Stimulated activated CD8-positive, alpha-beta memory T cell treated with anti-CD3 and anti-CD28 coated beads, Interleukin-12 subunit alpha, Interleukin-12 subunit beta, amount 100 ng/mL, for 4 hours (primary cell): ENCODE measurements at regions not wholly inside any gene's neighbourhood (a gene's known extent, or its start where the extent isn't known, plus 50 kb on each side); places are given as distances from the start of the nearest gene placed in this dataset.

Source experiments
- DNase-seq: peaks from one replicate; pipeline ENCODE4 v3.0.0-alpha.2; 2020; ENCODE audit warnings: low read depth

DNA sequence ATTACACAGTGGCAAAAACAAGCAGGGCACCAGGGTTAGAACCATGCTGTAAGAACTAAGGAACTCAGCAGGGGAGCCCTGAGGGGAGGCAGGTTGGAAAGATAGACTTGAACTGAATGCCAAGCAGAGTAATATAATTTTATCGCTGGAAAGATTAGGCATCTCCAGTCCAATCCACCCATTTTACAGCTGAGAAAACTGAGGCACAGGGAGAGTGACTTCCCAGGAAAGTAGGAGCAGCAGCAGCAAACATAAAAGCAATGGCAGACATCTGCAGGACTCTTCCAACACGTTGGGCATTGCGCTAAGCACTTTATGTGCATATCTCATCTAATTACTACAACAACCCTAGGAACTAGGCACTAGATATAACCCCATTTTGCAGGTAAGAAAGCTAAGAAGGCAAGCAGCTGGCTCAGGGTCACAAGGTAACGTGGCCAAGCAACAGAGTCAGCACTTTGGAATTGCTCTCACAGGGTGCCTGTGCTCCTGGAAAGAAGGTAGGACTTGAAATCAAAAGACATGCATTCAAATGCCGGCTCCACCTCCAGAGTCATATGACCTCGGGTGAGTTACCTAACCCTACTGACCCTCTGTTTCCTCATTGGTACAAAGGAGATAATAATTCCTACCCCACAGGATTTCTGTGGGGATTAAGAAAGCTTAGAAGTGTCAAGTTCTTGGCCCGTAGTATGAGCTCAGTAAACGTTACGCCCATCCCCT is 215.3 kb downstream of the BARX2 start:
- no peak for DNase-seq

DNA sequence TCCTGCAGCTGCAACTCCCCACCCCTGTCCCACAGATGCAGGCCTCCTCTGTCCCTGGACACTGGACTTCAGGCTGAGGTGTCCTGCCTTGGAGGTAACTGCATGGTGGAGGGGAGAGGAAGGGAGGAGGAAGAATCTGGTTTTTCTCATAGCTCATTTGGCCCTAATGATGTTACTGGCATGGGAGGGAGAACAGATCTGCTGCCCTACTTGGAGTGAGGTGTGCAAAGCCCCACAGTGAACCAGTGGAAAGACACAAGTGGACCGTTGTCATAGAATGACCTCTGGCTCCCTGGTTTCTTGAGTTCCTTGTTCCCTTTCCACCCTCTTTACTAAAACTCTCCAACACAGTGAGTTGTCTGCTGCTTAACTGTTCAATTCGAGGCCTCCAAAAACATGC is 215.9 kb downstream of the BARX2 start:
- no peak for DNase-seq

DNA sequence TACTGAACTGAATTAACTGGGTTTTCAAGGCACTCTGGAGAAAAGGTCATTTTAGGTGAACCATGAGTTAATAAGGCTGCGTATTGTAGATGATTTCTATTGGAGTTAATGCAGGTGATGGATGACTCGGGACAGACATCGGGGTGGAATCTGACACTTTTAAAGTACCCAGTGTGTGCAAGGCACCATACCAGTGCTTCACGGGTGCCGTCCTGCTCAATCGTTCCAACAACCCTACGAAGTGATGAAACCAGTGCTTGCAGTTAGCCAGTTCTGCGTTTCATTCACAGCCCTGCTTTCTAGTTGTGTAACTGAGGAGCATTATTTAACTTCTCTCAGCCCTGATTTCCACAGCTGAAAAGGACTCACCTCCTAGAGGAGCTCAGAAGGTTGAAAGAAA is 216.5 kb downstream of the BARX2 start:
- DNase-seq, result no peak

DNA sequence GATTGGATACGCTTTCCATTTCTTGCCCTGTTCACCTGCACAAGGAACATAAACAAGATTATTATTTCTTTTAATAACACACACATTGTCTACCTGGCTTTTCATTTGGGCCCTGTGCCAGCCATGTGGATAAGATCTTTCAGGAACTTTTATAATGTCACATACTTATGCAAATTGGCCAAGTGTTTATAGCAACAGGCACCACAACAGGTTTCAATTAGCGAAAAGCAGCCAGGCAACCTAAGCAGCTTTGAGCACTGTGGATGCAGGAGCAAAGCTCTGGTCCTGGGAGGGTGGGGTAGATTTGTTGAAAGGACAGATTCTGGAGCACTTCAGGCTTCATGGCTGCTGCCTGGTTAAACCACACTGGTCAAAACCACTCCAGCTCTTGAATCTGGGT is 217.4 kb downstream of the BARX2 start:
- DNase-seq, result no peak

DNA sequence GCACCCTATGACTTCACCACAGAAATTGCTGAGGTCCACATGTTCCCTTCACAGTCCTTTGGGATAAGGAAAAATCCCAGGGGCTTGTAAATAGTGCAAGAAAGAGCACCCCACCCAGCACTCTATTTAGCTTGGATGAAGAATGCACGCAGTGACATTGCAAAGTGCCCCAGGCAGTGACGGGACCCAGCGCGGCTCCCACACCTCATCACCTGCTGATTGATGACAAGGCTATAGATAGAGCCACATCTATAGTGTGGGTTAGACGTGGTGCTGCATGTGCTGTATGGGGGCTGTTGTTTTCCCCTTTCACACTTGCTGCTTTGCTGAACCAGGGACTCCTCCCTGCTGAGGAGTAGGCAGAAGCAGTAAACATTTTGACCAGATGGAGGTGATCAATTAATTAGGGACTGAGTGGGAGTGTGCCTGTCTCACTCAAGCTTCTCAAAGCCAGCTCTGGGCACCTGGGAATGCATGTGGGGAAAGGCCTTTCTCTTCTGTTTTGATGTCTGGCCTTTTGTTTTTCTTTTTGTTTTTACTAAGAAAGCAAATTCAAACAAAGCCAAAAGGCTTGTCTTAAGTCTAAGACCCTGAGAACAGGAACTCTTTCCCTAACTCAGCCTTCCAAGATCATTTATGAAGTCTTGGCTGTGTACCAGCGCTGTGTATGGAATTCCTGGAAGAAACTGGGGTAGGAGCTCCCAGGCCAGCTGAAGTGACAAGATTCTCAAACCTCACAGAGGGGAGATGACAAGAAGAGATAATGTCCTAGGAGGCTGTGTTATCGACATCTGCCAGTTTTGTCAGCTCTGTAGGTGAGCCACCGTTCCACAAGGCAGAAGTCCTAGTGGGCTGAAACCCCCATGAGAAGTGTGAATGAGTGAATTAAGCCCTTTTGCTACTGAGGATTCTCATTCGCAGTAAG is 219.7 kb downstream of the BARX2 start:
- DNase-seq, result no peak

DNA sequence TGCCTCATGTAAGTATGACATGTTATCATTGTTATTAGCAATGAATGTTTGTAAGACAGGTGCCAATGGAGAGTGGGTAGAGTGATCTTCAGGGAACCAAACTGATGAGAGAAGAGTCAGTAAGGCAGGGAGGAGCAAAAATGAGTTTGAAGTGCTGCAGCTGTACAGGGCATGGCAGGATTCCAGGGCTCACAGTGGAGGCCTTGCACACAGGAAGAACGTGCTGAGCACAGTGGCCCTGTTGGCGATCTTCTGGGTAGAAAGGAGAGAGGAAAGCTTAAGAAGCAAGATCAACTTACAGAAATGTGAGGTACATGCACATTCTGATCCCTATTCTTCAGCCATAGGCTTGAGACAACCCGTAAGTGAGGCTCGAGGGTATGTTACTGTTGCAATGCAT is 219.3 kb upstream of the TMEM45B start:
- no peak for DNase-seq

DNA sequence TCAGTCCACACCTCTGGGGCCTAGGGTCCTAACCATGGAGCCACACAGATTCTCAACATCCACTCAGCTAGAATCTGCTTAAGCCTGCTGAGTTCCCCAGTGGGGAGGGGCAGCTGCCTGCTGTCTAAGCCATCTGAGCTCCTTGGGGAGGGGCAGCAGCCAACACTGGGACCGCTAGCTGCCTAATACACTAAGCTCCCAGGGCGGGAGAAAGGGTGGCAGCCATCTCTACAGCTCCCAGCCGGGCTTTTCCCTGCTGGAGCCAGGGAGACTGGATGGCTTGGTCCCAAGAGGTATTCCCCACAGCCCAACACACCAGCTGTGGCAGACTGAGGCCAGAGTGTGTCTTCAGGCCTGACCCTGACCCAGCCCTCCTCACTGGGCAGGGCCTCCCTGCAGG is 217.3 kb upstream of the TMEM45B start:
- no peak for DNase-seq

DNA sequence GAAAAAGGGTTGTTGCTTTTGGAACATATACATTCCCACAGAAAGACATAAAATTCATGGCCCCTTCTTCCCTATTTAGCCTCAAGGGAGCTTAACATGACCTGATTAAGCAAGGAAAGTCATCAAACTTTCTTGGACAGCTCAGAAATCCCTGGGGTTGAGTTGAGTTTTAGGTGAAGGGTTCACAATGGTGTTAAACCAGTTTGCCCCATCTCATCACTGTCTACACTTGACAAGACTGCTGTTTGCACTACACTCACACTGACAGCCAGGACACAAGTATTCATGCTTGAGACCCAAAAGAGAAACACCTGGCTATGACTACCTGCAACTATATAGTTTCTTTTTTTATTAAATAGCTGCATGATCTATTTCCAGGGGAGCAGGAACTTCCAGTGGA is 209.8 kb upstream of the TMEM45B start:
- DNase-seq, result no peak

DNA sequence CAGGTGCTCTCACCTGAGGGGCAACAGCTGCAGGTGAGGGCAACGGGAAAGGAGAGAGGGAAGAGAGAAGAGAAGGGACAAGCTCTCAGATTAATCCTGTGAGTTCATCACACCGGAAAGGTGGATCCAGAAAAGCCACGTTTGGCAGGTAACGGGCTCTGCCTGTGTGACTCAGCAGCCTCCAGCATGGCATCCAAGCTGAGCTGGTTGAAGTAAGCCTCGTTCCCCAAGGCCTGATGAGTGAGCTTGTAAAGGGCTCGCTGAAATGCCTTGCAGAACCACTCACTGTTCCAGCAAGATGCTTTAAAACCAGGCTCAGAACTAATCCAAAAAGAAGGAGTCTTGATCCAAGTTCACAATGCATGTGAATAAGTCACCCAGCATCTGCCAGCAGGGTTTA is 206.9 kb upstream of the TMEM45B start:
- no peak for DNase-seq

DNA sequence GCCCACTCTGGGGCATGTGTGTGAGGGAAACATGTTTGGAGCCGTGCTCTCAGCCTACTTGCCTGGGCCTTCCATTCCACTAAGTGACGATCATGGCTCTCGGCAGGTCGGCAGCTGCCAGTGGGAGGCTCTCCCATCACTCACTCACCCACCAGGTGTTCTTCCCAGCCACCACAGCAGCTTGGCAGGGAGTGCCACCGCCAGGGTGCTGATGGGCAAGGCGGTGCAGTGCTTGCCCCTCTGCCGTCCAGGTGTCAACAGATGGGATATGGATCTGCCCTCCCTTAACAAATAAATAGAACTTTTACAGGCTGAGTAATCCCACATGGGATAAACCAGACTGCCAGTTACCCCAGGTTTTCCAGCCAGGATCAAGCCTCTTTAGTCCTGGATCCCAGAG is 205.5 kb upstream of the TMEM45B start:
- no peak for DNase-seq

DNA sequence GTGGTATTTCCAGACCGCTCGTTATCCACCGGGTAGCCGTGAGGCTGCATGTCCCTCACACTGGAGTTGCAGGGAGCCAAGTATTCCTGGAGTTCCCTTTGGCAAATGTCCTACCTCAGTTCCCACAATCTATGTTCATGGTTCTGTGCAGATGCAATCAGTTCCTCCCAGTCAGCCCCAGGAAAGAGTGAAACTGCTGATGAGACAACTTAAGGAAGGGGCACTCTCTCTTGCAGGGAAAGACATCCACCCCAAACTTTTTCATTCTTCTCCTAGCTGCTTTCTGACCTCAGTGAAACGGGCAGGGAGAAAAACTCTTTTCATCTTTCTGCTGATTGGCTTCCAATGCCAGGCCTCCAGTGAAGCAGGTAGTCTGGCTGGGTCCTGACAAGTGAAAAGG is 205.1 kb upstream of the TMEM45B start:
- DNase-seq, result no peak

DNA sequence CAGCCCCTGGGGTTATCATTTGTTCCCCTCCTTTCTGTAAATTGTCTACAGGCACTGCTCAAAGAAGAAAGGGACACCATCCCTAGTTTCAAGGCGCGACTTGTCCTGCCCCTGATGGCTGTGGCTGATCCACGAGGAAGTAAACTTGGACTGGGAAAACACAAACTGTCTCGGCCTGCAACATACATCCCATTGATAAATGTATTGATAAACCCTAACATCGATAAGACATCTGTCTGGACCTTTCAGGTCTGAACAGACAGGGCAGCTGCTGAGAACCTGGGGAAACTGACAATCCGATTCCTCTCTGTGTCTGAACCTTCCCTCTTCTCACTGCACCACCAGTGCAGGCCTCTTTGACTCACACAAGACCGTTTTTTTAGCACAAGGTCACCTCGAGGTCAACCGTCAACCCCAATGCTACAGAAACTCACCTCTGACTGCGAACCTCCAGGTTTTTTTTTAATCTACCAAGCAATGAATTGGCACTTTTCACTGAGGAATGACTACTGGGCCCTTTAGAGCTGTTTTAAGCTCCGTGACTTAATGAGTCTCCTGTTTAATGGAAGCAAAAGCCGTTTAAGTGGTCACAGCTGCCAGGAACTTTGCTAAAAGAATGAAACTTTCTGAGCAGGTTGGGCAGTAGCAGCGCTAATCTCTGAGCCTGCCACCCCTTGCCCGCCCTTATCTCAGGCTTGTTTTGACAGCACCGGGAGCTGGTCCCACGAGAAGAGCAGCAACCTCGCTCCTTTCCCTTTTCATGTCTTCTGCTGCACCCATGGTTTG is 203.8 kb upstream of the TMEM45B start:
- DNase-seq, result no peak

DNA sequence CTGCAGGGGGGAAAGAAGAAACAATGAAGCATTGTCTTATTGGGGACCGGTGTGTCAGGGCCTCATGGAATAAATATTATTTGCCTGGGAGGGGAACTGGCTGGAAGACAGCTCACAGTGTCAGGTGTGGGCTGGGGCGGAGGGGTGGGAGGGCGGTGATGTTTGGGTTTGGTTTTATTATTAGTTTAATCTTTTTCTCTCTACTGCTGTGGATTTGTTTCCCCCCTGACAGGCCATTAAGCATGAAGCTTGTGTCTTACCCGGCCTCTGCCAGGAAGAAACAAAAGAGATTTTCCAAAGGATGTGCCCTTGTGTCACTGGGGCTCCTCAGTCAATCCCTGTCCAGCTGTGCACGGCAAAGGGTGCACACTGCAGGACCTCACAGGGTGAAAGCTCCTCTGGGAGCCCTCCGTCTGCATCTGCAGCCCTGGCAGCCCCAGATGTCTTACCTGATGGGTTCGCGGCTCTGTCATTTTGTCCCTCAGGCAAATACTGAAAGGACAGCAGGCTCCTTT is 203.1 kb upstream of the TMEM45B start:
- no peak for DNase-seq

DNA sequence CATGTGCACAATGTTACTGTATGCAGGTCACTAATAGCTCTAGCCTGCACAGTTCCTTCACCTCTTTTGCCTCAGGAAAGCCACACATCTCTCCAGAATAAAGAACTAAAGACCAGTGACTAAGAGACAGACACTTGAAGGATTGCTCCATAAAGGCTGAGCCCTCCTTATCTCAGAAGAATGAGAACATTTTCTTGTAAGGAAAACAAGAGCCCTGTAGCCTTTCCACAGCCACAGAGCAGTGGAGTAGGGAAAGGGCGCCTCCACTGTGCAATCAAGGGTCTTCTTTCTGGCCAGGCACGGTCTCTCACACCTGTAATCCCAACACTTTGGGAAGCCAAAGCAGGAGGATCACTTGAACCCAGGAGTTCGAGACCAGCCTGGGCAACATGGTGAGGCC is 202.6 kb upstream of the TMEM45B start:
- DNase-seq, result no peak

DNA sequence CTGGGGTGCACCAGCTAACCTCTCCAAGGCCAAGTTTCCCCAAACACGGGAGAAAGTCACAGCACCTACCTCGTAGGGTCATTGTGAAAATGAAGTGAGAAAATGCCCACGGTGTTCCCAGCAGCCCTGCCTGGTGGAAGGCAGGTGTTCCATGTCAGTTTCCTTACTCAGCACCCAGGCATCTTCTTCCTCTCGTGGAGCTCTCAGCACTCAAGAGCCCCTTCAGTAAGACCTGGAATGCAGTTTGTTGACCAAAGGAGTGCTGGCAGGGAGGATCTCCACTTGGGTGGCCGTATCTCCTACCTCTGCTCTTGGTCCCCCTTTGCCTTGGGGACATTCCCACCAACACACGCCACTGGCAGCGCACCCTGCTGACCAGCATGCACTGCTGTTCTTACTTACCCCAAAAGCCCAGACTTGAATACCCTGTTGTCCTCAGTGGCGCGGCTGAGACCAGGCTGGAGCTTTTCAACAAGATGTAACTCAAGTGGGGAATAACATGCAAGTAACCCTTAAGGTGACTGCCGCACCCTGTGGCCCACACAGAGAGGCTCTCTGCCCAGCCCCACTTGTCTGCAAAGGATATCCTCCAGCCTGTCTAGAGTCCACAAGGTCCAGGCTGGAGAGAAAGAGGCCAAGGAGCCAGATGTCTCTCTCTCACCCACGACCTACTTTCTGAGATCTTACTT is 201.2 kb upstream of the TMEM45B start:
- no peak for DNase-seq

DNA sequence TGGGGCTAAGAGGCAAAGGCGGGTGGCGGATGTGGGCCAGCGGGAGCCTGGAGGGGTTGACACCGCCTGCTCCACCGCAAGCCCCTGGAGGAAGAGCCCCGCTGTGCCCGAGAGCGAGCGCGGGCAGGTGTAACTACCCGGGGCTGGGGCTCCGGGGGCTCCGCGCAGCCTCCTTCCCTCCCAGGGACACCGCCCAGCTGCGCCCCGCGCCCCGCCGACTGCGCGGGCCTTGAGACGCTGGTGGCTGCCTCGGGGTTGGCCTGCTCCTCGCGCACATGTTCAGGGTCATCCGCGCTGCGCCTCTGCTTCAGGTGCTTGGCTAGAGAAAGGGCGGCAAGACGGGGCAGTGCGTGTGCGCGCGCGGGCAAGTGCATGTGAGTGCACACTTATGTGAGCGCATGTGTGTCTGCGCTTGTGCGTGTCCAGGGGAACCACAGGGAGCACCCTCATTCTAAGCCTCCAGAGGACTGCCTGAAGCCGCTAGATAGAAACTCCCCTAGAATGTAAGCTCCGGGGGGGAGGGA is 197.5 kb upstream of the TMEM45B start:
- DNase-seq, result no peak

DNA sequence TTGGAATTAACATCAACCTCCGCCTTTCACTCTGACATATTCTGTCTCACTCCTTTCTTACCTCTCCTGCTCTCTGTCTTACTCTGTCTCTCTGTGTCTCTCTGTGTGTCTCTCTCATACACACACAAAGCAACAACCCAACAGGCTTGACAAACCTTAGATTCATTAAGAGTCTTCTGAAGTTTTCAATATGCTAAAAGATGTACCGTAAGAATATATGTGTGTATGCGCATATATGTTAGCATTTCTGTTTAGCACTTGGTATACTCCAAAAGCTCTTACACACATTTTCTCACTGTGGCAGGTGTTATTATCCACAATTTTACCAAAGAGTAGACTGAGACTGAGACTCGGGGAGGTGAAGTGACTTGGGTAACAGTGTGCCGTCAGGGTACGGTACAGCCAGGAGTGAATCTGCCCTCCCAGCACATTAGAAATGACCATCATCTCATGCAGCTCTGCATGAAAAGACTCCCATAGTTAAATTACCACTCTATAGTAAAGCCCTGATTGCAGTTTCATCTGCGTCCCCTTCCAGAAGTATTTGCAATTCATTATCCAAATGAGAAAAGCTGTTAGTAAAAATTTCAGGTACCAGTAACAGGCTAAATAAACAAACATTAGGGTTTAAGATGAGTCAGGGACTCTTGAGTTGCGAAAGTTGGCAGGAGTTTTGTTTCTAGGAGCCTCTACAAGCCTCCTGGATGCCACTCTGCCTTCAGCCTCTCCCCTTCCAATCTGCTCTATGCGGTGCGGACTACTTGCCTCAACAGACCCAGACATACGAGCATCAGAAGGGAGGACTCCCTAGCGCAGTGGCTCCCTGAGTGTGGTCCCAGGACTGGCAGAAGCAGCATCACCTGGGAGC is 195.2 kb upstream of the TMEM45B start:
- no peak for DNase-seq

DNA sequence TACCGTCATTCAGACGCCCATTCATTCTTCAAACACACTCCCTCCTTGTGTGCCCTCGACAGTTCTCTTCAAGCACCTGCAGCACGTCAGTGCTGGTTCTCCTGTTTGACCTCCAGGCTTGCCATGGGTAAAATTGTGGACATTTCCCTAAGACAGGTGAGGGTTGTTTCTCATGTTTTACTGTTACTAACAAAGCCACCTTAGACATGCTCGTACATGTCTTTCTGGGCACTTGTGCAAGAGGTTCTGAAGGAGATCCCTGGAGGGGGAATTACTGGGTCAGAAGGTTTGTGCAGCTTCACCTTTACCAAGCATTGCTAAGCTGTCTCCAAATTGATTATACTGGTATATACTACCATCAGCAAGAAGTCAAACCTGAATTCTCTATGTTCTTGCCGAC is 189.7 kb upstream of the TMEM45B start:
- no peak for DNase-seq

DNA sequence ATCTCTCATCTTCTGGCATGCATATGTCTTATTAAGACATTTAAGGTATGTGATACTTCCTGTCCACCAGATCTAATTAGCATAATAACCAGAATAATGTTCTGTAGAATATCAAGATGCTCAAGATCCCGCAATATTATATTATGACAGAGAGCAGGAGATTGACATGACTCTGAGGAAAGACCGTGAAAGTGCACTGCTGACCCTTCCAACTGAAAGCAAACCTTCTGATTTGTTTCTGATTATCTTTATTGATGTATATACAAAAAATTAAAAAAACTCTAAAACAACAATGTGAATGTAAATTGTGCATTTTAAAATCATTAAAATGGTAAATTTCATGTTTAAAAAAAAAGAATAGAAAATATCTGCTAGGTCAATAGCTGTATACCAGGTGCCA is 184.4 kb upstream of the TMEM45B start:
- no peak for DNase-seq

DNA sequence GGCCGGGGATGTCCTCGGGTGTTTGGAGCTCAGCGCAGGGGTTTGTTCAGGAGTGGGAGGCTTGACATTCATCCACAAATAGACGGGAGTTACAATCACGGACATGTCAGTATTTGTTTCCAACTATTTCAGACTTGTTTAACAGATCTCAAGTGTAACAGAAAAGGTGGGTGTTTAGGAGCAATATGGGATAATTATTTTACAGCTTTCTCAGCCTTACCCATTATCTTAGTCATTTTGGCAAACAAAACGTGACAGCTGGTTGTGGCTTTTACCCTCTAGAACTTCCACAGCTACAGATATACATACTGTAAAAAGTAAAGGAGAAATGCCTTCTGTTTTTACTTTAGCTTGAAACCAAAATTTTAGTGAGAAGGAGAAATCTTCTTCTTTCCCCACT is 178.7 kb upstream of the TMEM45B start:
- no peak for DNase-seq

DNA sequence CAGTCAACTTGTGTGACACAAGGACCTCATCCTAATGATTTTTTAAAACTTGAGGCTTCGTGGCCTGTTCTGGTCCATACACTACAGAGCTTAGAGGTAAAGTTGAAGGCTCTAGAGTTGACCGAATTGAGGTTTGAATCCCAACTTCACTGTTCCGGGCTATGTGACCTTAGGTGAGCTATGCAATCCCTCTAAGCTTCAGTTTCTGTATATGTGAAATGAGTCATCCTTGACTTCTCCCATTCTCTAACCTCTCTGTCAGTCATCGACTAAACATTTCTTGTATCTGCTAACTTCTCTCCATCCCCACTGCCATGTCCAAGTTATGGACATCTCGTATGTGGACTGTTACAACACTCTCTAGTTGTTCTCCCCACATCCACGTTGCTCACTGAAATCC is 178.2 kb upstream of the TMEM45B start:
- DNase-seq, result no peak
